Heart left ventricle (tissue), 13 donors: ENCODE measurements at regions not wholly inside any gene's neighbourhood (a gene's known extent, or its start where the extent isn't known, plus 50 kb on each side); places are given as distances from the start of the nearest gene placed in this dataset.

Experiments
- CTCF ChIP-seq, 12 donors: fragments of 200-600 bp; sonication (generic) in 4 of 12; IDR thresholded peaks; one replicate each; pipeline versions ENCODE4 v1.5.0 to v1.8.0; 2018 to 2022; ENCODE audit warnings: antibody characterized with exemption in 12 of 12, mild to moderate bottlenecking in 5 of 12
- POLR2A ChIP-seq, 2 donors: fragments of 450-650 bp; IDR thresholded peaks; one replicate each; pipeline ENCODE4 v1.6.1; 2017; ENCODE audit warnings: antibody characterized with exemption in 2 of 2, mild to moderate bottlenecking in 2 of 2, moderate library complexity in 2 of 2
- donor health status: ischemic (EF 13 %, LVEDD 7.1; RV severe dilation, severe dysfunction).
- donor health status: DM: no; HTN: yes; CAD: no.
- donor health status: DM: no; HTN: no; CAD: no.
- donor health status: ischemic (EF 25% LVEDD 6.9; RV normal size, moderate dysfunction).
- donor health status: ischemic (EF 25% LVEDD 5.7; RV mildly dilated, moderate dysfunction).
- donor health status: ischemic (EF 35%, LVEDD 5.7; RV mildly dilated, moderate dysfunction).
- donor health status: nonischemic (EF 11% LVEDD 7.7; RV severe dilation, severe dysfunction).
- donor health status: DM: yes; HTN: yes; CAD: no.
- donor health status: PGD.
- donor health status: ischemic (EF 29% LVEDD 5.4; RV normal size, mild dysfunction).
- donor health status: nonischemic (EF 23%, LVEDD 6.1; RV moderate dilation, normal function).

DNA sequence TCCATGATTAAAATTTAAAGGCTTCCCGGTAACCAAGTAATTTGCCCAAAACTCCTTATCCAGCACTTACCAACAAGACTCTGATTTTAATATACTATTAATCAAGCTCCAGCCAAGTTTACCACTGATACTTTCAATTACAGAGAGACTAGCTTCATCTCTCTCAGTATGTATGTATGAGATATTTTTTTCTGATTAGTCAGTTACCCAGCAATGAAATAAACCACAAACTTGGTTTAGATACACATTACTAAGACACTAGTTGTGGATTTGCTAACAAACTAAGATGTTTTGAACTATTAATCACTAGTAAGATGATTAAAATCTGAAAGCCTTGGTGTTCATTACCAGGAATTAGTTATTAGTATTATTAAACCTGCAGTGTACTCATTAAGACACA, 1272.2 kb upstream of the ACVR2A start:
- TF ChIP-seq CTCF (IDR thresholded peaks at IDR 0.05) (no peak), POLR2A (IDR thresholded peaks at IDR 0.05) (no peak)
